Heart left ventricle (tissue), 13 donors: ENCODE measurements at regions not wholly inside any gene's neighbourhood (a gene's known extent, or its start where the extent isn't known, plus 50 kb on each side); places are given as distances from the start of the nearest gene placed in this dataset.

ENCODE experiments used
- CTCF ChIP-seq, 12 donors: fragments of 200-600 bp; sonication (generic) in 4 of 12; IDR thresholded peaks; one replicate each; pipeline versions ENCODE4 v1.5.0 to v1.8.0; 2018 to 2022; ENCODE audit warnings: antibody characterized with exemption in 12 of 12, mild to moderate bottlenecking in 5 of 12
- POLR2A ChIP-seq, 2 donors: fragments of 450-650 bp; IDR thresholded peaks; one replicate each; pipeline ENCODE4 v1.6.1; 2017; ENCODE audit warnings: antibody characterized with exemption in 2 of 2, mild to moderate bottlenecking in 2 of 2, moderate library complexity in 2 of 2
- donor health status: ischemic (EF 13 %, LVEDD 7.1; RV severe dilation, severe dysfunction).
- donor health status: DM: no; HTN: yes; CAD: no.
- donor health status: DM: no; HTN: no; CAD: no.
- donor health status: ischemic (EF 25% LVEDD 6.9; RV normal size, moderate dysfunction).
- donor health status: ischemic (EF 25% LVEDD 5.7; RV mildly dilated, moderate dysfunction).
- donor health status: ischemic (EF 35%, LVEDD 5.7; RV mildly dilated, moderate dysfunction).
- donor health status: nonischemic (EF 11% LVEDD 7.7; RV severe dilation, severe dysfunction).
- donor health status: DM: yes; HTN: yes; CAD: no.
- donor health status: PGD.
- donor health status: ischemic (EF 29% LVEDD 5.4; RV normal size, mild dysfunction).
- donor health status: nonischemic (EF 23%, LVEDD 6.1; RV moderate dilation, normal function).

- TF ChIP-seq CTCF (IDR thresholded peaks at IDR 0.05) (no peak), POLR2A (IDR thresholded peaks at IDR 0.05) (no peak)
These were observed 71.5 kb downstream of the EVX1 start for GRCh38 chr7:27314111-27314510.
